ENCODE measurements at regions not wholly inside any gene's neighbourhood (a gene's known extent, or its start where the extent isn't known, plus 50 kb on each side); places are given as distances from the start of the nearest gene placed in this dataset.

DNA sequence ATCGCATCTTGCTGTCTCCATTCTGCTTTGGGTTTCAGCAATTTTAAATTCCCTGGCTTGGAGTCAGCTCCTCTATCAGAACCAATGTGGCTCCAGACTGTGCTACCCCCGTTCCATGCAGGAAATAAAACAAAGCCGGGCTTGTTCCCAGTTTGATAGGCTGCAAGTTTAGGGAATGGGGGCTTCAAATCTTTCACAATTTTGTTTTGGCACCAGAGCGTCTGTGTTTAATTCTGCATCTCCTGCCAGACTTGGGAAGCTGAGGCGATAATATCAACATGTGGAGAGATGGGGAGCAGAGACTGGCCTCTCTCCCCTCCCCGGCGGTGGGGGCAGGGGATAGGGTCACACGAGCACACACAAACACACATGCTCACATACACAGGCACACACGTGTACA lies 305.9 kb downstream of the FGFR2 start:
- Histone ChIP-seq H3K27ac (peak overlapping the region; percentile 4 to 67 (median 30)), H3K27me3 (no peaks in the 10 kb centered on the region), H3K9me3 (no peaks in the 10 kb centered on the region), H3K4me1 (peaks cover 9 to 81% (median 35%) of the 10 kb centered on the region in 4 donors), H3K4me3 (no peak overlapping the region), H3K36me3 (no peaks in the 10 kb centered on the region)
- in situ Hi-C loops (cut with MboI; ENCODE audit: low pct_ligation_motif_present in 1 of 4, low pct_unique_long_range_greater_than_20kb in 1 of 4, low sequenced_read_pairs in 3 of 4) (no loop called here), intact Hi-C loops (cut with DNase I; ENCODE audit: low total_unique reads) (loop anchor here (10.0 kb wide), 1 partner anchor 302 kb away; the partner anchor contains the start of gene FGFR2)
- WGBS, 2 donors (ENCODE audit: low coverage in 1 of 2) = 42 to 72% methylated on average over 3 to 9 of the region's 9 CpGs
- no peak for DNase-seq
- TF ChIP-seq EP300 (IDR thresholded peaks at IDR 0.05; ENCODE audit: low read depth) = no peak
- no peak for TF ChIP-seq POLR2A (IDR thresholded peaks at IDR 0.05)
- TF ChIP-seq, protein P1, sequence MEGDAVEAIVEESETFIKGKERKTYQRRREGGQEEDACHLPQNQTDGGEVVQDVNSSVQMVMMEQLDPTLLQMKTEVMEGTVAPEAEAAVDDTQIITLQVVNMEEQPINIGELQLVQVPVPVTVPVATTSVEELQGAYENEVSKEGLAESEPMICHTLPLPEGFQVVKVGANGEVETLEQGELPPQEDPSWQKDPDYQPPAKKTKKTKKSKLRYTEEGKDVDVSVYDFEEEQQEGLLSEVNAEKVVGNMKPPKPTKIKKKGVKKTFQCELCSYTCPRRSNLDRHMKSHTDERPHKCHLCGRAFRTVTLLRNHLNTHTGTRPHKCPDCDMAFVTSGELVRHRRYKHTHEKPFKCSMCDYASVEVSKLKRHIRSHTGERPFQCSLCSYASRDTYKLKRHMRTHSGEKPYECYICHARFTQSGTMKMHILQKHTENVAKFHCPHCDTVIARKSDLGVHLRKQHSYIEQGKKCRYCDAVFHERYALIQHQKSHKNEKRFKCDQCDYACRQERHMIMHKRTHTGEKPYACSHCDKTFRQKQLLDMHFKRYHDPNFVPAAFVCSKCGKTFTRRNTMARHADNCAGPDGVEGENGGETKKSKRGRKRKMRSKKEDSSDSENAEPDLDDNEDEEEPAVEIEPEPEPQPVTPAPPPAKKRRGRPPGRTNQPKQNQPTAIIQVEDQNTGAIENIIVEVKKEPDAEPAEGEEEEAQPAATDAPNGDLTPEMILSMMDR (IDR thresholded peaks at IDR 0.05) = no peak
- no peak for TF ChIP-seq POLR2AphosphoS5 (IDR thresholded peaks at IDR 0.05)

DNA sequence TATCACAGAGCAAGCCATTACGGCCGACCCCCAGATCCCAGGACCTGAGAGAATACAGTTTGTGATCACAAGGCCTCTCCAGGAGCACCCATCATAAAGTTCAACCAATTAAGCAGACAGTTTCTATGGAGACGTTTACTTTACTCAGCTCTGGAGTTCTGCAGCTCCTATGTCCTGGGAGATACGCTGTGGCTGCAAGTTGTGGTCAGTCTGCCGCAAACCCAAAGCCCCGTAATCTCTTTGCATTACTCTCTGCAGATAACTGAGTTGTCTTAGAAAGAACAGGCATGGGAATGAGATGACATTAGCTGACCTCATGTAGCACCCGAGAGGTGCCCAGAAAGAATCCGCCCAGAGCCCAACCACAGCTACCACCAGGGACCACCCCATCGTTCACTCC lies 305.1 kb downstream of the FGFR2 start:
- intact Hi-C loops (cut with DNase I; ENCODE audit: low total_unique reads) = loop anchor here (10.0 kb wide), 1 partner anchor 302 kb away; the partner anchor contains the start of gene FGFR2
- no peaks in the 10 kb centered on the region for H3K36me3 ChIP-seq
- no peaks in the 10 kb centered on the region for H3K27me3 ChIP-seq
- no peak for DNase-seq
- H3K27ac ChIP-seq = peak overlapping the region; percentile 1 to 72 (median 30)
- H3K4me1 ChIP-seq = peaks cover 9 to 73% (median 31%) of the 10 kb centered on the region in 4 donors
- TF ChIP-seq POLR2AphosphoS5 (IDR thresholded peaks at IDR 0.05) = no peak
- TF ChIP-seq POLR2A (IDR thresholded peaks at IDR 0.05) = no peak
- TF ChIP-seq, protein P1 (IDR thresholded peaks at IDR 0.05) = no peak
- TF ChIP-seq EP300 (IDR thresholded peaks at IDR 0.05; ENCODE audit: low read depth) = no peak
- H3K4me3 ChIP-seq = no peak overlapping the region
- in situ Hi-C loops (cut with MboI; ENCODE audit: low pct_ligation_motif_present in 1 of 4, low pct_unique_long_range_greater_than_20kb in 1 of 4, low sequenced_read_pairs in 3 of 4) = no loop called here
- no peaks in the 10 kb centered on the region for H3K9me3 ChIP-seq
- WGBS, 2 donors (ENCODE audit: low coverage in 1 of 2) = 34 to 59% methylated on average over 2 to 7 of the region's 9 CpGs

DNA sequence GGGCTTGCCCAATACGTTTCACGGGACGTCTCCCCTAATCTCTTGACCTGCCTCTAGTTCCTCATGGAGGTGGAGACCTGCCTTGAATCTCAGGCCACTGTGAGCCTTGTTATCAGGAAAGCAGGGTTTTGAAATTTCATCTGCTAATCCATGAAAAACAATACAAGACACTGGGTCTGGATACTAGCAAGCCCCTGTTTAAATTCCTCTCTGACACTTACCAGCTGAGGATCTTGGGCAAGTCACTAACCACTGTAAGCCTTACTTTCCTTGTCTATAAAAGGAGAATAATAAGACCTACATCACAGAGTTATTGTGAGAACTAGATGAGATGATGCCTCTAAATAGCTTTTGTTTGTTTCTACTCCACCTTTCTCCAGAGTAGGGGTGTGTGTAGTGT lies 303.6 kb downstream of the FGFR2 start:
- TF ChIP-seq POLR2AphosphoS5 (IDR thresholded peaks at IDR 0.05) (peak in 1 of 3 donors; percentile 26), EP300 (IDR thresholded peaks at IDR 0.05; ENCODE audit: low read depth) (no peak), POLR2A (IDR thresholded peaks at IDR 0.05) (no peak)
- TF ChIP-seq, protein P1 (IDR thresholded peaks at IDR 0.05) = no peak
- DNase-seq = no peak
- Histone ChIP-seq H3K4me1 (peaks cover 9 to 58% (median 28%) of the 10 kb centered on the region in 4 donors), H3K9me3 (no peaks in the 10 kb centered on the region), H3K27ac (peak overlapping the region; percentile 31 to 72 (median 42)), H3K27me3 (no peaks in the 10 kb centered on the region), H3K4me3 (no peak overlapping the region), H3K36me3 (no peaks in the 10 kb centered on the region)
- in situ Hi-C loops (cut with MboI; ENCODE audit: low pct_ligation_motif_present in 1 of 4, low pct_unique_long_range_greater_than_20kb in 1 of 4, low sequenced_read_pairs in 3 of 4) = no loop called here
- WGBS, 2 donors (ENCODE audit: low coverage in 1 of 2) = 76% methylated on average over 3 of the region's 3 CpGs; no CpG with 5 or more reads in 1 of the 2 donors
- intact Hi-C loops (cut with DNase I; ENCODE audit: low total_unique reads) = loop anchor here (10.0 kb wide), 1 partner anchor 300 kb away; the partner anchor contains the start of gene FGFR2

DNA sequence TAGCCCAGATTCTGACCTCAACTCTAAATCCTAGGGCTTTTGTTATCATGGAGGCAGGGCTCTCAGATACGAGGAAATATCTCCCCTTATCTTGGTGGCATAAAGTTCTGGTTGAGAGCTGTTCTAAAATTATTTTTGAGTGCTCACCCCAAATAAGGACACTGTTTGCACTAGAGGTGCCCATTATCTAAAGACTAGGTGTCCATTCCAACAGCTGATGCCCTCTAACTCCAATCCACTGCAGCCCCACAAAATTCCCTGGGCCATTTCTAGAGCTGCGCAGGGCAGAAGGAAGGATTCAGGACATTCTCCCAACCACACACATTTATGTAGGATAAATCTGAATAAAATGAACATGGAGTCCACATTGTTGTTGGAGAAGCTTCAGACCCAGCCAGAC lies 301.9 kb downstream of the FGFR2 start:
- 0 to 72% methylated on average over 1 to 2 of the region's 2 CpGs for WGBS, 2 donors (ENCODE audit: low coverage in 1 of 2)
- H3K4me1 ChIP-seq = peaks cover 9 to 41% (median 19%) of the 10 kb centered on the region in 4 donors
- no peak overlapping the region for H3K4me3 ChIP-seq
- in situ Hi-C loops (cut with MboI; ENCODE audit: low pct_ligation_motif_present in 1 of 4, low pct_unique_long_range_greater_than_20kb in 1 of 4, low sequenced_read_pairs in 3 of 4) = no loop called here
- TF ChIP-seq, protein P1 (IDR thresholded peaks at IDR 0.05) = no peak
- TF ChIP-seq POLR2A (IDR thresholded peaks at IDR 0.05) (no peak), POLR2AphosphoS5 (IDR thresholded peaks at IDR 0.05) (no peak), EP300 (IDR thresholded peaks at IDR 0.05; ENCODE audit: low read depth) (no peak)
- no peaks in the 10 kb centered on the region for H3K9me3 ChIP-seq
- H3K27me3 ChIP-seq = no peaks in the 10 kb centered on the region
- H3K36me3 ChIP-seq = no peaks in the 10 kb centered on the region
- intact Hi-C loops (cut with DNase I; ENCODE audit: low total_unique reads) = loop anchor here (10.0 kb wide), 1 partner anchor 298 kb away; the partner anchor contains the start of gene FGFR2
- no peak for DNase-seq
- H3K27ac ChIP-seq = no peak overlapping the region
